ENCODE measurements at regions not wholly inside any gene's neighbourhood (a gene's known extent, or its start where the extent isn't known, plus 50 kb on each side); places are given as distances from the start of the nearest gene placed in this dataset.

- no peak for TF ChIP-seq EZH2 (IDR thresholded peaks at IDR 0.05; ENCODE audit: insufficient read depth, poor library complexity, severe bottlenecking)
- TF ChIP-seq EZH2phosphoT487 (IDR thresholded peaks at IDR 0.05; ENCODE audit: insufficient read depth, low read depth), result no peak
These were observed 577.3 kb downstream of the LMO7 start for GRCh38 chr13:76213423-76213904.
